ENCODE measurements at regions not wholly inside any gene's neighbourhood (a gene's known extent, or its start where the extent isn't known, plus 50 kb on each side); places are given as distances from the start of the nearest gene placed in this dataset.

DNA sequence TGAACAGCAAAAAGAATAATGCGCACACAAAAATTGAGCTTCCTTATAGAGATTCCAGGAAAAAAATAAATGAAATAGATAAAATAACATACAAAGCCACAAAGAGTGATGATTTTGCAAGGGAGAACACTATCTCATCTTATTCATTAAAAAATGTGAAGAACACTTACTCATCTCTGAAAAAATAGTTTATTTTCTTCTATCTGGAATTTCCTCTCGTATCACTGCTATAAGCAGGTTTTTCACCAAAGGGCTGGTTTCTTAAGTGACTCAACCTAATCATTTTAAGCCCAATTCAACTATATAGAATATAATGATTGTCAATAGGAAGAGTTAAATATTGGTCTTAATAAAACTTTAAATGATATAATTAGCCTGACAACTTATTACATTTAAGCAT is 504.9 kb downstream of the NR2F1-AS1 start:
- Histone ChIP-seq H3K27me3 (ENCODE audit: control insufficient read depth, insufficient read depth, low read length) (no peaks in the 10 kb centered on the region), H3K9me3 (ENCODE audit: control insufficient read depth, insufficient read depth, low read depth, low read length) (peaks cover 20% of the 10 kb centered on the region; the same call in 1 of the 2 replicates), H3K27ac (ENCODE audit: low read length) (peak overlapping the region; percentile 91; the same call in 1 of the 2 replicates), H3K4me3 (ENCODE audit: low read depth in 2 of 2, low read length in 2 of 2) (no peak overlapping the region), H3K4me1 (ENCODE audit: control insufficient read depth, insufficient read depth, low read length) (peaks cover 18% of the 10 kb centered on the region), H3K36me3 (ENCODE audit: control insufficient read depth, insufficient read depth, low read length) (no peaks in the 10 kb centered on the region; the same call in 1 of the 2 replicates)
- POLR2A ChIA-PET, result no interaction called here
- TF ChIP-seq, protein P1, sequence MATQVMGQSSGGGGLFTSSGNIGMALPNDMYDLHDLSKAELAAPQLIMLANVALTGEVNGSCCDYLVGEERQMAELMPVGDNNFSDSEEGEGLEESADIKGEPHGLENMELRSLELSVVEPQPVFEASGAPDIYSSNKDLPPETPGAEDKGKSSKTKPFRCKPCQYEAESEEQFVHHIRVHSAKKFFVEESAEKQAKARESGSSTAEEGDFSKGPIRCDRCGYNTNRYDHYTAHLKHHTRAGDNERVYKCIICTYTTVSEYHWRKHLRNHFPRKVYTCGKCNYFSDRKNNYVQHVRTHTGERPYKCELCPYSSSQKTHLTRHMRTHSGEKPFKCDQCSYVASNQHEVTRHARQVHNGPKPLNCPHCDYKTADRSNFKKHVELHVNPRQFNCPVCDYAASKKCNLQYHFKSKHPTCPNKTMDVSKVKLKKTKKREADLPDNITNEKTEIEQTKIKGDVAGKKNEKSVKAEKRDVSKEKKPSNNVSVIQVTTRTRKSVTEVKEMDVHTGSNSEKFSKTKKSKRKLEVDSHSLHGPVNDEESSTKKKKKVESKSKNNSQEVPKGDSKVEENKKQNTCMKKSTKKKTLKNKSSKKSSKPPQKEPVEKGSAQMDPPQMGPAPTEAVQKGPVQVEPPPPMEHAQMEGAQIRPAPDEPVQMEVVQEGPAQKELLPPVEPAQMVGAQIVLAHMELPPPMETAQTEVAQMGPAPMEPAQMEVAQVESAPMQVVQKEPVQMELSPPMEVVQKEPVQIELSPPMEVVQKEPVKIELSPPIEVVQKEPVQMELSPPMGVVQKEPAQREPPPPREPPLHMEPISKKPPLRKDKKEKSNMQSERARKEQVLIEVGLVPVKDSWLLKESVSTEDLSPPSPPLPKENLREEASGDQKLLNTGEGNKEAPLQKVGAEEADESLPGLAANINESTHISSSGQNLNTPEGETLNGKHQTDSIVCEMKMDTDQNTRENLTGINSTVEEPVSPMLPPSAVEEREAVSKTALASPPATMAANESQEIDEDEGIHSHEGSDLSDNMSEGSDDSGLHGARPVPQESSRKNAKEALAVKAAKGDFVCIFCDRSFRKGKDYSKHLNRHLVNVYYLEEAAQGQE (IDR thresholded peaks at IDR 0.05; ENCODE audit: insufficient read depth in 1 of 2, low read depth in 2 of 2, low read length in 1 of 2), result no peak
- TF ChIP-seq POLR2AphosphoS5 (IDR thresholded peaks at IDR 0.05; ENCODE audit: low read depth, low read length), result no peak
- no peak for TF ChIP-seq SIN3A (IDR thresholded peaks at IDR 0.05; ENCODE audit: borderline replicate concordance, insufficient read depth, low read depth, low read length)
- TF ChIP-seq, protein P2, sequence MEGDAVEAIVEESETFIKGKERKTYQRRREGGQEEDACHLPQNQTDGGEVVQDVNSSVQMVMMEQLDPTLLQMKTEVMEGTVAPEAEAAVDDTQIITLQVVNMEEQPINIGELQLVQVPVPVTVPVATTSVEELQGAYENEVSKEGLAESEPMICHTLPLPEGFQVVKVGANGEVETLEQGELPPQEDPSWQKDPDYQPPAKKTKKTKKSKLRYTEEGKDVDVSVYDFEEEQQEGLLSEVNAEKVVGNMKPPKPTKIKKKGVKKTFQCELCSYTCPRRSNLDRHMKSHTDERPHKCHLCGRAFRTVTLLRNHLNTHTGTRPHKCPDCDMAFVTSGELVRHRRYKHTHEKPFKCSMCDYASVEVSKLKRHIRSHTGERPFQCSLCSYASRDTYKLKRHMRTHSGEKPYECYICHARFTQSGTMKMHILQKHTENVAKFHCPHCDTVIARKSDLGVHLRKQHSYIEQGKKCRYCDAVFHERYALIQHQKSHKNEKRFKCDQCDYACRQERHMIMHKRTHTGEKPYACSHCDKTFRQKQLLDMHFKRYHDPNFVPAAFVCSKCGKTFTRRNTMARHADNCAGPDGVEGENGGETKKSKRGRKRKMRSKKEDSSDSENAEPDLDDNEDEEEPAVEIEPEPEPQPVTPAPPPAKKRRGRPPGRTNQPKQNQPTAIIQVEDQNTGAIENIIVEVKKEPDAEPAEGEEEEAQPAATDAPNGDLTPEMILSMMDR (IDR thresholded peaks at IDR 0.05), result no peak
- TF ChIP-seq TCF7L2 (IDR thresholded peaks at IDR 0.05; ENCODE audit: low read depth, low read length), result no peak
- no TSS peak for BruUV-seq (replicated peaks)
- CTCF ChIA-PET, result no interaction called here
- intact Hi-C loops (cut with micrococcal nuclease; ENCODE audit: unreplicated experiment), result loop anchor here (10.0 kb wide), 2 partner anchors 141 to 521 kb away; no protein-coding TSS in a partner anchor
- no peak for ATAC-seq
- no peak for DNase-seq (ENCODE audit: low read depth, low spot score)
- in situ Hi-C loops (cut with HindIII; ENCODE audit: low pct_unique_long_range_greater_than_20kb, low sequenced_read_pairs), result no loop called here

DNA sequence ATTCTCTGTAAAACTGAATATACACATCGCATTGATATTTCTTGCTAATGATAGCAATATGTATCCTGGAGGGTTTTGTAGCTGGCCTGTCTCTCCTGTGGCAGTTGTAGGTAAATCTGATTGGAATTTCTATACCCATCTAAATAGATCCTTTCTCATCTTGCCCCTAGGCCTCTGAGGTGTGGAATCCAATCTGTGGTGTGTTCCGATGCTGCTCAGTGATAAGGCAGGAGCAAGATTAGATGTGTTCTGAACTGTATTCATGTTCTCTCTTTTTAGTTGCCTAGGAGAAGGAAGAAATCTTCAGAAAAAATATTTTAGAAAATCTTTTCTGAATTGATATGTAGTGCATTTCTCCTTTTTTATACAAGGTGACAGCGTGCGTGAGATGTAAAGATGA is 507.5 kb downstream of the NR2F1-AS1 start:
- intact Hi-C loops (cut with micrococcal nuclease; ENCODE audit: unreplicated experiment), result loop anchor here (10.0 kb wide), 2 partner anchors 139 to 519 kb away; no protein-coding TSS in a partner anchor
- peaks cover 10% of the 10 kb centered on the region; the same call in 1 of the 2 replicates for H3K4me1 ChIP-seq (ENCODE audit: control insufficient read depth, insufficient read depth, low read length)
- ChIA-PET POLR2A (no interaction called here), CTCF (no interaction called here)
- ATAC-seq (no peak), DNase-seq (ENCODE audit: low read depth, low spot score) (no peak)
- peak overlapping the region; percentile 37; the same call in 1 of the 2 replicates for H3K27ac ChIP-seq (ENCODE audit: low read length)
- in situ Hi-C loops (cut with HindIII; ENCODE audit: low pct_unique_long_range_greater_than_20kb, low sequenced_read_pairs), result no loop called here
- H3K27me3 ChIP-seq (ENCODE audit: control insufficient read depth, insufficient read depth, low read length), result no peaks in the 10 kb centered on the region
- H3K4me3 ChIP-seq (ENCODE audit: low read depth in 2 of 2, low read length in 2 of 2), result no peak overlapping the region
- no TSS peak for BruUV-seq (replicated peaks)
- H3K36me3 ChIP-seq (ENCODE audit: control insufficient read depth, insufficient read depth, low read length), result no peaks in the 10 kb centered on the region; the same call in 1 of the 2 replicates
- peaks cover 20% of the 10 kb centered on the region; the same call in 1 of the 2 replicates for H3K9me3 ChIP-seq (ENCODE audit: control insufficient read depth, insufficient read depth, low read depth, low read length)
- TF ChIP-seq, protein P1 (IDR thresholded peaks at IDR 0.05; ENCODE audit: insufficient read depth in 1 of 2, low read depth in 2 of 2, low read length in 1 of 2), result no peak
- TF ChIP-seq SIN3A (IDR thresholded peaks at IDR 0.05; ENCODE audit: borderline replicate concordance, insufficient read depth, low read depth, low read length), result no peak
- TF ChIP-seq POLR2AphosphoS5 (IDR thresholded peaks at IDR 0.05; ENCODE audit: low read depth, low read length), result no peak
- TF ChIP-seq, protein P2 (IDR thresholded peaks at IDR 0.05), result no peak
- TF ChIP-seq TCF7L2 (IDR thresholded peaks at IDR 0.05; ENCODE audit: low read depth, low read length), result no peak
